Keratinocyte (primary cell): ENCODE measurements at regions not wholly inside any gene's neighbourhood (a gene's known extent, or its start where the extent isn't known, plus 50 kb on each side); places are given as distances from the start of the nearest gene placed in this dataset.

Source experiments
- CTCF ChIP-seq, 3 experiments: IDR thresholded peaks in 1 of 3; conservative IDR thresholded peaks in 1 of 3; optimal IDR thresholded peaks in 1 of 3; 2 replicates in 2 of 3; 3 replicates in 1 of 3; pipeline versions ENCODE3 to v1.5.1; 2011; ENCODE audit warnings: low read length in 3 of 3, mild to moderate bottlenecking in 3 of 3, moderate library complexity in 2 of 3, control low read depth in 1 of 3, inconsistent platforms in 1 of 3; ENCODE audit not compliant: insufficient read depth in 2 of 3; ENCODE audit errors: extremely low read depth in 1 of 3
- EZH2 ChIP-seq: IDR thresholded peaks from one replicate; pipeline ENCODE4 v1.6.1; 2012; ENCODE audit warnings: inconsistent platforms, mild to moderate bottlenecking, low read length, moderate library complexity

- TF ChIP-seq CTCF (optimal IDR thresholded peaks at IDR 0.05 in 1 of 3, IDR thresholded peaks at IDR 0.05 in 1 of 3, conservative IDR thresholded peaks at IDR 0.05 in 1 of 3; ENCODE audit: extremely low read depth in 1 of 3, insufficient read depth in 2 of 3, low read length in 3 of 3) (no peak), EZH2 (no peak)
These were observed 126.9 kb upstream of the ETS2 start for GRCh38 chr21:38678827-38679226.
